M059J (cell line): ENCODE measurements at regions not wholly inside any gene's neighbourhood (a gene's known extent, or its start where the extent isn't known, plus 50 kb on each side); places are given as distances from the start of the nearest gene placed in this dataset.
"Not testable (repeated sequence)": the region's sequence is repeated elsewhere in the genome, so short reads cannot be mapped to it uniquely, and the experiment has no call there.

Experiments
- DNase-seq: peaks from one replicate; pipeline ENCODE4 v3.0.0-alpha.2; 2012; ENCODE audit warnings: low read depth

- no peak for DNase-seq
Measured at GRCh38 chr1:4064150-4064889, 164.2 kb upstream of the C1orf174 start.

- no peak for DNase-seq
Measured at GRCh38 chr1:4066860-4067599, 167.0 kb upstream of the C1orf174 start.

- DNase-seq: no peak
Measured at GRCh38 chr1:4068076-4068475, 168.0 kb upstream of the C1orf174 start.

- DNase-seq: no peak
Measured at GRCh38 chr1:4071653-4072052, 171.6 kb upstream of the C1orf174 start.

- DNase-seq: no peak
Measured at GRCh38 chr1:4072481-4073153, 172.5 kb upstream of the C1orf174 start.

GRCh38 chr1:4075436-4076225 is 175.6 kb upstream of the C1orf174 start:
- DNase-seq: no peak

- DNase-seq: no peak
Measured at GRCh38 chr1:4076346-4076745, 176.3 kb upstream of the C1orf174 start.

- not testable (repeated sequence) for DNase-seq
Measured at GRCh38 chr1:4078091-4078962, 178.3 kb upstream of the C1orf174 start.

- no peak for DNase-seq
Measured at GRCh38 chr1:4079815-4080214, 179.7 kb upstream of the C1orf174 start.

- no peak for DNase-seq
Measured at GRCh38 chr1:4081806-4082711, 182.0 kb upstream of the C1orf174 start.

GRCh38 chr1:4083231-4084047 is 183.4 kb upstream of the C1orf174 start:
- no peak for DNase-seq

GRCh38 chr1:4084048-4084431 is 184.0 kb upstream of the C1orf174 start:
- no peak for DNase-seq

- DNase-seq: no peak
Measured at GRCh38 chr1:4084446-4084845, 184.4 kb upstream of the C1orf174 start.

GRCh38 chr1:4084896-4085295 is 184.8 kb upstream of the C1orf174 start:
- DNase-seq: no peak

- DNase-seq: no peak
Measured at GRCh38 chr1:4085546-4085945, 185.5 kb upstream of the C1orf174 start.

GRCh38 chr1:4086085-4086850 is 186.2 kb upstream of the C1orf174 start:
- DNase-seq: no peak

- no peak for DNase-seq
Measured at GRCh38 chr1:4086921-4087320, 186.8 kb upstream of the C1orf174 start.
